HCT116 (cell line): ENCODE measurements at regions not wholly inside any gene's neighbourhood (a gene's known extent, or its start where the extent isn't known, plus 50 kb on each side); places are given as distances from the start of the nearest gene placed in this dataset.

Experiments
- ATAC-seq: fragments of 200-7000 bp; cut with Tn5 transposase; 2 replicates; pipeline ENCODE4 v1.9.1; 2020; ENCODE audit warnings: mild to moderate bottlenecking, moderate library complexity
- BruUV-seq: library from RNA; stranded (reverse); fragments of 400-500 nt; replicated peaks from 2 replicates; lab custom pipeline; 2021; lab: Mats Ljungman, UMichigan
- CTCF ChIA-PET: fragments of 300-600 bp; sonication (Branson Sonifier 250); formaldehyde crosslinking; loops from one replicate; lab custom pipeline; 2021; ENCODE audit warnings: antibody characterized with exemption; lab: Charles Lee
- POLR2A ChIA-PET: fragments of 300-600, 350-600 bp; sonication (Branson Sonifier 250); formaldehyde crosslinking; loops from one replicate; lab custom pipeline; 2021; ENCODE audit warnings: antibody characterized with exemption; lab: Charles Lee
- RAD21 ChIA-PET, 2 experiments: fragments of 300-600 bp; sonication (Branson Sonifier 250); formaldehyde crosslinking; loops; one replicate each; lab custom pipeline; 2023; ENCODE audit warnings: low total read pairs in 2 of 2; ENCODE audit not compliant: uncharacterized antibody in 2 of 2, unreplicated experiment in 2 of 2, low non-redundant PET in 1 of 2; lab: Charles Lee
- DNase-seq: peaks from one replicate; pipeline ENCODE4 v3.0.0-alpha.2; 2010; ENCODE audit warnings: low read depth, low spot score
- H2AFZ ChIP-seq: fragments of 200-600 bp; shearing (Covaris generic), sonication (generic); 2 replicates; pipeline ENCODE4 v1.6.1; 2017; ENCODE audit warnings: low read depth, mixed run types, mixed read lengths, antibody characterized with exemption, low read length; ENCODE audit not compliant: poor library complexity, severe bottlenecking
- H3K27ac ChIP-seq: 2 replicates; pipeline ENCODE4 v1.5.1; 2012; ENCODE audit warnings: low read depth, low read length
- H3K27me3 ChIP-seq: fragments of 200-600 bp; sonication (generic); 2 replicates; pipeline ENCODE4 v1.6.1; 2016; ENCODE audit warnings: mixed run types, low read length, mixed read lengths; ENCODE audit not compliant: insufficient read depth
- H3K36me3 ChIP-seq, 2 experiments: fragments of 200-500 bp in 1 of 2; fragments of 200-600 bp in 1 of 2; sonication (Bioruptor generic) in 1 of 2; sonication (generic) in 1 of 2; 2 replicates each; pipeline versions ENCODE4 v1.5.1 to v1.6.1; 2014 to 2016; ENCODE audit warnings: low read length in 2 of 2, inconsistent platforms in 1 of 2, mixed read lengths in 1 of 2, mixed run types in 1 of 2; ENCODE audit not compliant: insufficient read depth in 2 of 2, control insufficient read depth in 1 of 2
- H3K4me1 ChIP-seq, 2 experiments: fragments of 200-600 bp in 1 of 2; sonication (generic) in 1 of 2; 2 replicates each; pipeline versions ENCODE4 v1.5.1 to v1.6.1; 2012 to 2017; ENCODE audit warnings: low read length in 2 of 2, inconsistent platforms in 1 of 2, mild to moderate bottlenecking in 1 of 2, mixed read lengths in 1 of 2, mixed run types in 1 of 2, moderate library complexity in 1 of 2; ENCODE audit not compliant: insufficient read depth in 2 of 2, control insufficient read depth in 1 of 2
- H3K4me2 ChIP-seq: fragments of 200-600 bp; sonication (generic); 2 replicates; pipeline ENCODE4 v1.6.1; 2017; ENCODE audit warnings: mixed run types, low read length, mixed read lengths
- H3K4me3 ChIP-seq, 2 experiments: fragments of 200-600 bp in 1 of 2; sonication (generic) in 1 of 2; replicated peaks in 1 of 2; 2 replicates each; pipeline ENCODE4 v1.5.1; 2011 to 2016; ENCODE audit warnings: low read length in 2 of 2, control low read depth in 1 of 2, low read depth in 1 of 2, mild to moderate bottlenecking in 1 of 2, mixed read lengths in 1 of 2, mixed run types in 1 of 2
- H3K79me2 ChIP-seq: fragments of 200-600 bp; sonication (generic); 2 replicates; pipeline ENCODE4 v1.6.1; 2017; ENCODE audit warnings: mild to moderate bottlenecking, mixed run types, low read length, moderate library complexity, mixed read lengths; ENCODE audit not compliant: insufficient read depth
- H3K9ac ChIP-seq: fragments of 200-600 bp; sonication (generic); 2 replicates; pipeline ENCODE4 v1.6.1; 2016; ENCODE audit warnings: low read length, mixed read lengths
- H3K9me2 ChIP-seq: fragments of 200-600 bp; sonication (generic), shearing (Covaris generic); 2 replicates; pipeline ENCODE4 v1.6.1; 2017; ENCODE audit warnings: mixed run types, mild to moderate bottlenecking, moderate library complexity; ENCODE audit not compliant: insufficient read depth
- H3K9me3 ChIP-seq, 2 experiments: fragments of 200-500 bp in 1 of 2; fragments of 200-600 bp in 1 of 2; sonication (Bioruptor generic) in 1 of 2; sonication (generic) in 1 of 2; 2 replicates each; pipeline ENCODE4 v1.6.1; 2014 to 2017; ENCODE audit warnings: low read length in 2 of 2, mixed read lengths in 2 of 2, inconsistent platforms in 1 of 2, low read depth in 1 of 2, mild to moderate bottlenecking in 1 of 2, mixed run types in 1 of 2, moderate library complexity in 1 of 2; ENCODE audit not compliant: control insufficient read depth in 1 of 2, insufficient read depth in 1 of 2
- H4K20me1 ChIP-seq: fragments of 200-600 bp; sonication (generic), shearing (Covaris generic); 2 replicates; pipeline ENCODE4 v1.6.1; 2017; ENCODE audit warnings: mixed run types, mild to moderate bottlenecking, moderate library complexity; ENCODE audit not compliant: insufficient read depth
- ATF3 ChIP-seq: IDR thresholded peaks from 2 replicates; pipeline ENCODE4 v1.6.1; 2012
- CBX3 ChIP-seq: IDR thresholded peaks from 2 replicates; pipeline ENCODE4 v1.6.1; 2012; ENCODE audit warnings: low read depth
- CEBPB ChIP-seq: IDR thresholded peaks from 2 replicates; pipeline ENCODE4 v1.6.1; 2012; ENCODE audit warnings: low read depth
- EGR1 ChIP-seq: IDR thresholded peaks from 2 replicates; pipeline ENCODE4 v1.6.1; 2012; ENCODE audit warnings: low read depth
- ELF1 ChIP-seq: IDR thresholded peaks from 2 replicates; pipeline ENCODE4 v1.6.1; 2012; ENCODE audit warnings: low read depth, borderline replicate concordance
- EZH2 ChIP-seq: fragments of 200-600 bp; sonication (generic); IDR thresholded peaks from 2 replicates; pipeline ENCODE4 v1.6.1; 2017; ENCODE audit warnings: antibody characterized with exemption, mixed run types
- FOSL1 ChIP-seq: IDR thresholded peaks from 2 replicates; pipeline ENCODE4 v1.6.1; 2012; ENCODE audit warnings: low read depth
- POLR2AphosphoS5 ChIP-seq: IDR thresholded peaks from 2 replicates; pipeline ENCODE4 v1.6.1; 2011; ENCODE audit warnings: mild to moderate bottlenecking, low read depth, low read length, moderate library complexity
- SIN3A ChIP-seq: IDR thresholded peaks from 2 replicates; pipeline ENCODE4 v1.6.1; 2012; ENCODE audit warnings: low read depth
- SP1 ChIP-seq: IDR thresholded peaks from 2 replicates; pipeline ENCODE4 v1.6.1; 2012; ENCODE audit warnings: low read depth
- SRF ChIP-seq: IDR thresholded peaks from 2 replicates; pipeline ENCODE4 v1.6.1; 2012; ENCODE audit warnings: low read depth
- TCF7L2 ChIP-seq: IDR thresholded peaks from 2 replicates; pipeline ENCODE4 v1.7.0; 2011; ENCODE audit warnings: borderline replicate concordance, inconsistent platforms; ENCODE audit not compliant: insufficient read depth, insufficient read length; ENCODE audit errors: extremely low read depth
- YY1 ChIP-seq: IDR thresholded peaks from 2 replicates; pipeline ENCODE4 v1.6.1; 2011; ENCODE audit warnings: low read length, low read depth, moderate library complexity, mild to moderate bottlenecking; ENCODE audit not compliant: insufficient replicate concordance; ENCODE audit errors: extremely low read depth
- ZBTB33 ChIP-seq: IDR thresholded peaks from 2 replicates; pipeline ENCODE4 v1.6.1; 2011; ENCODE audit warnings: mild to moderate bottlenecking, low read length, moderate library complexity; ENCODE audit not compliant: insufficient replicate concordance; ENCODE audit errors: extremely low read depth
- intact Hi-C: fragments of 100-400 bp; cut with micrococcal nuclease; formaldehyde crosslinking; loops from 2 replicates; pipeline ENCODE4 v1.10.0; 2022
- TF ChIP-seq, protein P1 (sequence below): IDR thresholded peaks from 2 replicates; pipeline ENCODE4 v1.6.1; 2012; ENCODE audit warnings: low read depth
- TF ChIP-seq, protein P2 (sequence below), 3 experiments: fragments of 200-600 bp in 1 of 3; sonication (generic) in 1 of 3; IDR thresholded peaks in 2 of 3; conservative IDR thresholded peaks in 1 of 3; 2 replicates each; pipeline ENCODE4 v1.5.1; 2012 to 2017; ENCODE audit warnings: low read depth in 2 of 3, low read length in 2 of 3, antibody characterized with exemption in 1 of 3, borderline replicate concordance in 1 of 3, control low read depth in 1 of 3, mild to moderate bottlenecking in 1 of 3, mixed read lengths in 1 of 3, mixed run types in 1 of 3, moderate library complexity in 1 of 3; ENCODE audit not compliant: insufficient read depth in 1 of 3

DNA sequence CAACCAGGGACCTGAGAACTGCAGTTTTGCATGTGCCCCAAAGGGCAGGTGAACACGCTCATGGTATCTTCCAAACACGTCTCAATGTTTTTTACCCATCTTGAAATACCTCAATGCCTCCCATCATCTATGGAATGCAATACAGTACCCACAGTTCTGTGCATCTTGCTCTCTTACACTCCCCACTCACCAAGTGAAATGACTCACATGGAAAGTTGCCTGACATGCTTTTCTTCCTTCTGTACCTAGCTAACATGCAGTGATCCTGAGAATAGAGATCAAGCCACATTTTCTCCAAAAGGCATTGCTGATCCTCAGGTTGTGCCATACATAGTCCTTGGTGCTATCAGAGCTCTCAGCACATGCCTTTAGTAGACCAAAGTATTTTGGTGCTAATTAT lies 373.9 kb downstream of the GPD2 start:
- H3K27me3 ChIP-seq = no peaks in the 10 kb centered on the region
- ChIA-PET RAD21 (no interaction called here), CTCF (no interaction called here), POLR2A (no interaction called here)
- H3K36me3 ChIP-seq = no peaks in the 10 kb centered on the region
- no peak for ATAC-seq
- H3K4me3 ChIP-seq = no peak overlapping the region
- H3K9me3 ChIP-seq = no peaks in the 10 kb centered on the region
- H3K27ac ChIP-seq = no peak overlapping the region
- no peaks in the 10 kb centered on the region for H3K4me1 ChIP-seq
- H2AFZ ChIP-seq = no peak overlapping the region
- H4K20me1 ChIP-seq = no peaks in the 10 kb centered on the region
- no peak overlapping the region for H3K9ac ChIP-seq
- H3K79me2 ChIP-seq = no peaks in the 10 kb centered on the region
- TF ChIP-seq ELF1 (no peak), ZBTB33 (no peak), EGR1 (no peak), CEBPB (no peak), FOSL1 (no peak), YY1 (no peak), EZH2 (no peak), SIN3A (no peak), TCF7L2 (no peak), CBX3 (no peak), SRF (no peak), SP1 (no peak), ATF3 (no peak), POLR2AphosphoS5 (no peak)
- TF ChIP-seq, protein P1, sequence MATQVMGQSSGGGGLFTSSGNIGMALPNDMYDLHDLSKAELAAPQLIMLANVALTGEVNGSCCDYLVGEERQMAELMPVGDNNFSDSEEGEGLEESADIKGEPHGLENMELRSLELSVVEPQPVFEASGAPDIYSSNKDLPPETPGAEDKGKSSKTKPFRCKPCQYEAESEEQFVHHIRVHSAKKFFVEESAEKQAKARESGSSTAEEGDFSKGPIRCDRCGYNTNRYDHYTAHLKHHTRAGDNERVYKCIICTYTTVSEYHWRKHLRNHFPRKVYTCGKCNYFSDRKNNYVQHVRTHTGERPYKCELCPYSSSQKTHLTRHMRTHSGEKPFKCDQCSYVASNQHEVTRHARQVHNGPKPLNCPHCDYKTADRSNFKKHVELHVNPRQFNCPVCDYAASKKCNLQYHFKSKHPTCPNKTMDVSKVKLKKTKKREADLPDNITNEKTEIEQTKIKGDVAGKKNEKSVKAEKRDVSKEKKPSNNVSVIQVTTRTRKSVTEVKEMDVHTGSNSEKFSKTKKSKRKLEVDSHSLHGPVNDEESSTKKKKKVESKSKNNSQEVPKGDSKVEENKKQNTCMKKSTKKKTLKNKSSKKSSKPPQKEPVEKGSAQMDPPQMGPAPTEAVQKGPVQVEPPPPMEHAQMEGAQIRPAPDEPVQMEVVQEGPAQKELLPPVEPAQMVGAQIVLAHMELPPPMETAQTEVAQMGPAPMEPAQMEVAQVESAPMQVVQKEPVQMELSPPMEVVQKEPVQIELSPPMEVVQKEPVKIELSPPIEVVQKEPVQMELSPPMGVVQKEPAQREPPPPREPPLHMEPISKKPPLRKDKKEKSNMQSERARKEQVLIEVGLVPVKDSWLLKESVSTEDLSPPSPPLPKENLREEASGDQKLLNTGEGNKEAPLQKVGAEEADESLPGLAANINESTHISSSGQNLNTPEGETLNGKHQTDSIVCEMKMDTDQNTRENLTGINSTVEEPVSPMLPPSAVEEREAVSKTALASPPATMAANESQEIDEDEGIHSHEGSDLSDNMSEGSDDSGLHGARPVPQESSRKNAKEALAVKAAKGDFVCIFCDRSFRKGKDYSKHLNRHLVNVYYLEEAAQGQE = no peak
- TF ChIP-seq, protein P2, sequence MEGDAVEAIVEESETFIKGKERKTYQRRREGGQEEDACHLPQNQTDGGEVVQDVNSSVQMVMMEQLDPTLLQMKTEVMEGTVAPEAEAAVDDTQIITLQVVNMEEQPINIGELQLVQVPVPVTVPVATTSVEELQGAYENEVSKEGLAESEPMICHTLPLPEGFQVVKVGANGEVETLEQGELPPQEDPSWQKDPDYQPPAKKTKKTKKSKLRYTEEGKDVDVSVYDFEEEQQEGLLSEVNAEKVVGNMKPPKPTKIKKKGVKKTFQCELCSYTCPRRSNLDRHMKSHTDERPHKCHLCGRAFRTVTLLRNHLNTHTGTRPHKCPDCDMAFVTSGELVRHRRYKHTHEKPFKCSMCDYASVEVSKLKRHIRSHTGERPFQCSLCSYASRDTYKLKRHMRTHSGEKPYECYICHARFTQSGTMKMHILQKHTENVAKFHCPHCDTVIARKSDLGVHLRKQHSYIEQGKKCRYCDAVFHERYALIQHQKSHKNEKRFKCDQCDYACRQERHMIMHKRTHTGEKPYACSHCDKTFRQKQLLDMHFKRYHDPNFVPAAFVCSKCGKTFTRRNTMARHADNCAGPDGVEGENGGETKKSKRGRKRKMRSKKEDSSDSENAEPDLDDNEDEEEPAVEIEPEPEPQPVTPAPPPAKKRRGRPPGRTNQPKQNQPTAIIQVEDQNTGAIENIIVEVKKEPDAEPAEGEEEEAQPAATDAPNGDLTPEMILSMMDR (IDR thresholded peaks at IDR 0.05 in 2 of 3, conservative IDR thresholded peaks at IDR 0.05 in 1 of 3; ENCODE audit: borderline replicate concordance in 1 of 3, insufficient read depth in 1 of 3, low read depth in 2 of 3, low read length in 2 of 3) = no peak
- TF ChIP-seq, all 23 proteins: peak for 0
- DNase-seq = no peak
- intact Hi-C loops = no loop called here
- Histone ChIP-seq H3K4me2 (no peak overlapping the region), H3K9me2 (no peaks in the 10 kb centered on the region)
- BruUV-seq = no TSS peak
